Endothelial cell (in vitro differentiated cells): ENCODE measurements at regions not wholly inside any gene's neighbourhood (a gene's known extent, or its start where the extent isn't known, plus 50 kb on each side); places are given as distances from the start of the nearest gene placed in this dataset.
"Not testable (repeated sequence)": the region's sequence is repeated elsewhere in the genome, so short reads cannot be mapped to it uniquely, and the experiment has no call there.

Experiments used
- DNase-seq: peaks from one replicate; pipeline ENCODE4 v3.0.0; 2021; ENCODE audit warnings: low spot score
- H3K27ac Mint-ChIP-seq: one replicate; pipeline ENCODE4 v1.8.0; 2021; ENCODE audit warnings: mixed read lengths, inconsistent platforms; ENCODE audit not compliant: unreplicated experiment
- H3K27me3 Mint-ChIP-seq: one replicate; pipeline ENCODE4 v1.8.0; 2021; ENCODE audit warnings: mild to moderate bottlenecking, moderate library complexity, mixed read lengths, inconsistent platforms; ENCODE audit not compliant: unreplicated experiment
- H3K36me3 Mint-ChIP-seq: one replicate; pipeline ENCODE4 v1.8.0; 2021; ENCODE audit warnings: mild to moderate bottlenecking, low read depth, mixed read lengths, inconsistent platforms; ENCODE audit not compliant: unreplicated experiment
- H3K4me1 Mint-ChIP-seq: one replicate; pipeline ENCODE4 v1.8.0; 2021; ENCODE audit warnings: mild to moderate bottlenecking, mixed read lengths, inconsistent platforms; ENCODE audit not compliant: unreplicated experiment
- H3K4me3 Mint-ChIP-seq: one replicate; pipeline ENCODE4 v1.8.0; 2021; ENCODE audit warnings: mild to moderate bottlenecking, mixed read lengths, inconsistent platforms; ENCODE audit not compliant: unreplicated experiment
- H3K9me3 Mint-ChIP-seq: one replicate; pipeline ENCODE4 v1.8.0; 2021; ENCODE audit warnings: mixed read lengths, inconsistent platforms; ENCODE audit not compliant: unreplicated experiment
- TF ChIP-seq, protein P1 (sequence below): fragments of 200-600 bp; sonication (generic); IDR thresholded peaks from one replicate; pipeline ENCODE4 v1.5.0; 2021; ENCODE audit warnings: antibody characterized with exemption; ENCODE audit not compliant: unreplicated experiment

DNA sequence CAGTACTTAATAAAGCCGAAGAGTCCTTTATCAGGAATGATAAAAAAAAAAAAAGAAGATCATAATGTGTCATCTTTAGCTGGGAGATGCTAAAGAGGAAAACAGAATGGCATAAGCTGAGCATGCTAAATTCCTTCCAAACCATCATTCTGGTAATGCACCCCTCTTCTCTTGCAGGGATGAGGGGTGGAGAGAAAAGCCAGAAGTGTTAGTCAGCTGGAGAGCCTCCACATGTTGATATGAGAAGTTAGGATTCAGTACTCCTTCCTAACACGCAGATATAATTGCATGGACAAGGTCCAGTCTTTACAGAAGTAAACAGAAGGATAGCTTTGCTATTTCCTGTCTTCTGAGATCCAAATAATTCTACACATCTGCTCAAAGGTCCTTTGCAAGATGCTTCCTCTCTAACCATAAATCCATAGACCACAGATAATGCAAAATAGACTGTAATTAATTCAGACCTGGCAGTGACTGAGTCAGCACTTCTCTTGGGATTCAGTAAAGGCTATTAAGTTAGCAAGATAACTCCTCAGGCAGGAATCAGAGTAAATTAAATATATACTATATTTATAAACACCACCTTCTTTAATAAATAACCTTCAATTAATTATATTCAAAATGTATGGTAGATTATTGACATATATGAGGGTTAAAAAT, 930.0 kb upstream of the KLHL29 start:
- TF ChIP-seq, protein P1, sequence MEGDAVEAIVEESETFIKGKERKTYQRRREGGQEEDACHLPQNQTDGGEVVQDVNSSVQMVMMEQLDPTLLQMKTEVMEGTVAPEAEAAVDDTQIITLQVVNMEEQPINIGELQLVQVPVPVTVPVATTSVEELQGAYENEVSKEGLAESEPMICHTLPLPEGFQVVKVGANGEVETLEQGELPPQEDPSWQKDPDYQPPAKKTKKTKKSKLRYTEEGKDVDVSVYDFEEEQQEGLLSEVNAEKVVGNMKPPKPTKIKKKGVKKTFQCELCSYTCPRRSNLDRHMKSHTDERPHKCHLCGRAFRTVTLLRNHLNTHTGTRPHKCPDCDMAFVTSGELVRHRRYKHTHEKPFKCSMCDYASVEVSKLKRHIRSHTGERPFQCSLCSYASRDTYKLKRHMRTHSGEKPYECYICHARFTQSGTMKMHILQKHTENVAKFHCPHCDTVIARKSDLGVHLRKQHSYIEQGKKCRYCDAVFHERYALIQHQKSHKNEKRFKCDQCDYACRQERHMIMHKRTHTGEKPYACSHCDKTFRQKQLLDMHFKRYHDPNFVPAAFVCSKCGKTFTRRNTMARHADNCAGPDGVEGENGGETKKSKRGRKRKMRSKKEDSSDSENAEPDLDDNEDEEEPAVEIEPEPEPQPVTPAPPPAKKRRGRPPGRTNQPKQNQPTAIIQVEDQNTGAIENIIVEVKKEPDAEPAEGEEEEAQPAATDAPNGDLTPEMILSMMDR: no peak
- H3K27ac Mint-ChIP-seq: no peak overlapping the region
- no peaks in the 10 kb centered on the region for H3K27me3 Mint-ChIP-seq
- no peaks in the 10 kb centered on the region for H3K4me1 Mint-ChIP-seq
- DNase-seq: no peak
- no peaks in the 10 kb centered on the region for H3K36me3 Mint-ChIP-seq
- no peaks in the 10 kb centered on the region for H3K9me3 Mint-ChIP-seq
- no peak overlapping the region for H3K4me3 Mint-ChIP-seq

DNA sequence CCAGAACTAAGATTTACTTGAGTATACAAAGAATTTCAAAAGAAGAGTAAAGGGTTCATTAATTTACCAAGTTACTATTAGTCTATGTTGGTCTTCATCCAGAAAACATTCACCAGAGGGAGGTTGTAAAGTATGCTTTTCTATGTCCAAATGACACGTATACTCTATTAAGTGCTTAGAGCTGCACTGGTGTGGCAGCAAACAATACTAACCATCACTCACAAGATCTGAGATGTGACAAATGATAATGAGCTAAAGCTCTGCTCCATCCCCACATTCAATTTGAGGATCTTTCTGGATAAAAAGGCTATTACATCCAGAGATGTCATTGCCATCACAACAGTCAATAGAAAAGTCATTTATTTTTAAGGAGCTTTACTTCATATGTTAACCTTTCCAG, 926.5 kb upstream of the KLHL29 start:
- Mint-ChIP-seq H3K36me3 (no peaks in the 10 kb centered on the region), H3K9me3 (no peaks in the 10 kb centered on the region), H3K27me3 (no peaks in the 10 kb centered on the region), H3K27ac (no peak overlapping the region), H3K4me3 (no peak overlapping the region), H3K4me1 (no peaks in the 10 kb centered on the region)
- TF ChIP-seq, protein P1: no peak
- DNase-seq: no peak

DNA sequence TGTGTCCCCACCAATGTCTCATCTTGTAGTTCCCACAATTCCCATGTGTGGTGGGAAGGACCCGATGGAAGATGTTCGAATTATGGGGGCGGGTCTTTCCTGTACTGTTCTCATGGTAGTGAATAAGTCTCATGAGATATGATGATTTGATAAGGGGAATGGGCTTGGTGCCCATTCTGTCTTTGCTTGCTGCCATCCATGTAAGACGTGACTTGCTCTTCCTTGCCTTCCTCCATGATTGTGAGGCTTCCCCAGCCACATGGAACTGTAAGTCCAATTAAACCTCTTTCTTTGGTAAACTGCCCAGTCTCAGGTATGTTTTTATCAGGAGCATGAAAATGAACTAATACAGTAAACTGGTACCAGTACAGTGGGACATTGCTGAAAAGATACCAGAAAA, 909.9 kb upstream of the KLHL29 start:
- not testable (repeated sequence) for H3K4me3 Mint-ChIP-seq, H3K27ac Mint-ChIP-seq, H3K9me3 Mint-ChIP-seq, DNase-seq, H3K4me1 Mint-ChIP-seq, H3K36me3 Mint-ChIP-seq, H3K27me3 Mint-ChIP-seq

DNA sequence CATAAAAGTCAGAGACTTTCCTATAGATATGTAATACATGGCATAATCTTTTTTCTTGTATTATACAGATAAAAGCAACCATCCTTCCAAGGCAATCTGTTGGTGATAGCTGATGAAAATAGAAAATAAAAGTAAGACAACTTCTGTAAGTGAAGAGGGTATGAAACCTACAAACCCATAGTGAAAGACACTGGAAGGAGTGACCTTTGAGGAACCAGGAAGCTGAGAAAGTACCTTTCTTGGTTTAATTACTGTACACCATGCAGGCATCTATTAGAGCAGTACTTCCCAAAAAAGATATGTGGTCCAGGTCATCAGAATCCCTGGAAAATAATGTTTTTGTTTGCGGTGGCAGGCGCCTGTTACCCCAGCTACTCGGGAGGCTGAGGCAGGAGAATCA, 906.6 kb upstream of the KLHL29 start:
- Mint-ChIP-seq H3K4me3 (no peak overlapping the region), H3K27me3 (no peaks in the 10 kb centered on the region), H3K36me3 (no peaks in the 10 kb centered on the region), H3K4me1 (no peaks in the 10 kb centered on the region), H3K27ac (no peak overlapping the region), H3K9me3 (no peaks in the 10 kb centered on the region)
- DNase-seq: no peak
- TF ChIP-seq, protein P1: no peak

DNA sequence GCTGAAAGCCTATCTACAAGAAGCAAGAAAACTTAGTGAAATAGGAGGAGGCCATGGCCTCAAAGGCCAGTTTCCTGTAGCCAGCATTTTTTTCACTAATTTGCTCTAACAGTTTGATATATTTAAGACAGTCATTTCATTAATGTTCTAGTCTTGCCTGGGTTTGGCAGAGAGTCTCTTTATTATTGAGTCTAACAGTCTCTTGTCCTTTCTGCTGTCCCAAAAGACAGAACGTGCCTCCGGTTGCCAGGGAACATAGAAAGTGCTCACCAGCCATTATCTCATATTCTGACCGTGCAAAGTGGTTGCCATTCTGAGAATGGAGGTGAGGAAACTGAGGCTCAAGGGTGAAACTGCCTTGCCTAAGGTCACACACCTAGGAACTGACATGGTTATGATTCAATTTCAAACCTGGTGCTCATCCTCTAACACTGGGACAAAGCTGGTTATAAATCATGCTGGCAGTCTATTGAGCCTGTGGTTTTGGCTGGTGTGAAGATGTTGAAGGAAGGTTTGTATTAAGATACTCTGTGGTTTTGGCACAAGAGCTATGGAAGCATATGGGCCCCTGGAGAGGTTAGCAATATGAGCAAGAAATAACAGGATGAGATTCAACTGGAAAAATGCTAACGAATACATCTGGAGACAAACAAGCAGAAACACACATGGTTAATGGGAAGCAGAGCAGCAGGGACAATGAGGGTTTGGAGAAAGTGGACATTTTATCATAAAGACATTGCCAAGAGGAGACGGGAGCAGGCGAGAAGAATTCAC, 903.3 kb upstream of the KLHL29 start:
- Mint-ChIP-seq H3K27me3 (no peaks in the 10 kb centered on the region), H3K4me3 (no peak overlapping the region), H3K36me3 (no peaks in the 10 kb centered on the region), H3K27ac (no peak overlapping the region), H3K4me1 (no peaks in the 10 kb centered on the region), H3K9me3 (no peaks in the 10 kb centered on the region)
- DNase-seq: no peak
- TF ChIP-seq, protein P1: no peak
